Sigmoid colon (tissue), 6 donors: ENCODE measurements at regions not wholly inside any gene's neighbourhood (a gene's known extent, or its start where the extent isn't known, plus 50 kb on each side); places are given as distances from the start of the nearest gene placed in this dataset.

Experiments used
- DNase-seq: peaks from one replicate; pipeline ENCODE4 v3.0.0-alpha.2; 2019
- H3K27ac ChIP-seq, 4 donors: fragments of 200-600 bp; sonication (generic); one replicate each; pipeline ENCODE4 v1.5.1; 2016 to 2019; ENCODE audit warnings: mild to moderate bottlenecking in 1 of 4
- H3K27me3 ChIP-seq, 3 donors: fragments of 200-600 bp; sonication (generic); one replicate each; pipeline ENCODE4 v1.5.1; 2019; ENCODE audit warnings: mild to moderate bottlenecking in 1 of 3
- H3K36me3 ChIP-seq, 4 donors: fragments of 200-600 bp; sonication (generic); one replicate each; pipeline ENCODE4 v1.5.1; 2016 to 2019
- H3K4me1 ChIP-seq, 4 donors: fragments of 200-600 bp; sonication (generic); one replicate each; pipeline ENCODE4 v1.5.1; 2017 to 2019
- H3K4me3 ChIP-seq, 4 donors: fragments of 200-600 bp; sonication (generic); one replicate each; pipeline ENCODE4 v1.5.1; 2017 to 2019; ENCODE audit warnings: mild to moderate bottlenecking in 2 of 4, moderate library complexity in 1 of 4
- H3K9me3 ChIP-seq, 4 donors: fragments of 200-600 bp in 3 of 4; sonication (generic) in 3 of 4; one replicate each; pipeline versions ENCODE4 v1.5.1 to v1.6.1; 2013 to 2019
- CTCF ChIP-seq, 4 experiments: fragments of 450-650 bp in 3 of 4; fragments of 200-600 bp in 1 of 4; IDR thresholded peaks; one replicate each; pipeline ENCODE4 v1.5.1; 2016 to 2019; ENCODE audit warnings: antibody characterized with exemption in 4 of 4, mild to moderate bottlenecking in 3 of 4, moderate library complexity in 2 of 4
- EP300 ChIP-seq, 4 donors: sonication (generic); formaldehyde crosslinking; IDR thresholded peaks; one replicate each; pipeline ENCODE4 v1.6.1; 2017; ENCODE audit warnings: antibody characterized with exemption in 4 of 4
- POLR2A ChIP-seq, 2 donors: fragments of 450-650 bp; IDR thresholded peaks; one replicate each; pipeline ENCODE4 v1.6.1; 2016; ENCODE audit warnings: antibody characterized with exemption in 2 of 2, mild to moderate bottlenecking in 2 of 2, moderate library complexity in 2 of 2
- POLR2AphosphoS5 ChIP-seq, 4 donors: sonication (generic); formaldehyde crosslinking; IDR thresholded peaks; one replicate each; pipeline ENCODE4 v1.6.1; 2017; ENCODE audit warnings: antibody characterized with exemption in 4 of 4
- WGBS, 2 donors: extraction: QIAGEN DNeasy Blood & Tissue Kit; methylation state at CpG; one replicate each; pipeline ENCODE4 v1.1.7; 2013; 5-methylcytosine and 5-hydroxymethylcytosine counted together
- intact Hi-C: fragments of 100-400 bp; cut with DNase I; formaldehyde crosslinking; loops from one replicate; pipeline ENCODE4 v1.15.1; 2023
- donor health status: healthy with polysubstance abuse.
- donor health status: healthy.

- H3K36me3 ChIP-seq = no peaks in the 10 kb centered on the region
- peaks cover 0 to 13% (median 0%) of the 10 kb centered on the region in 3 donors for H3K27me3 ChIP-seq
- TF ChIP-seq EP300 (IDR thresholded peaks at IDR 0.05) (no peak), CTCF (IDR thresholded peaks at IDR 0.05) (no peak), POLR2AphosphoS5 (IDR thresholded peaks at IDR 0.05) (no peak), POLR2A (IDR thresholded peaks at IDR 0.05) (no peak)
- intact Hi-C loops = no loop called here
- no peak overlapping the region for H3K4me3 ChIP-seq
- H3K4me1 ChIP-seq = no peaks in the 10 kb centered on the region
- H3K27ac ChIP-seq = no peak overlapping the region
- DNase-seq = no peak
- H3K9me3 ChIP-seq = no peaks in the 10 kb centered on the region
- 11 to 62% methylated on average over 1 of the region's 1 CpG for WGBS, 2 donors
Measured at GRCh38 chr11:31936312-31936711, 125.2 kb upstream of the PAX6 start.

GRCh38 chr11:31932879-31933278 is 121.8 kb upstream of the PAX6 start:
- no peak overlapping the region for H3K27ac ChIP-seq
- no peaks in the 10 kb centered on the region for H3K36me3 ChIP-seq
- intact Hi-C loops = no loop called here
- H3K9me3 ChIP-seq = no peaks in the 10 kb centered on the region
- H3K4me3 ChIP-seq = no peak overlapping the region
- TF ChIP-seq CTCF (IDR thresholded peaks at IDR 0.05) = no peak
- TF ChIP-seq EP300 (IDR thresholded peaks at IDR 0.05) = no peak
- TF ChIP-seq POLR2AphosphoS5 (IDR thresholded peaks at IDR 0.05) = no peak
- no peak for TF ChIP-seq POLR2A (IDR thresholded peaks at IDR 0.05)
- DNase-seq = no peak
- WGBS, 2 donors = 68 to 71% methylated on average over 9 of the region's 9 CpGs
- no peaks in the 10 kb centered on the region for H3K4me1 ChIP-seq
- H3K27me3 ChIP-seq = peaks cover 0 to 11% (median 0%) of the 10 kb centered on the region in 3 donors

- intact Hi-C loops = no loop called here
- Histone ChIP-seq H3K27me3 (no peaks in the 10 kb centered on the region), H3K36me3 (no peaks in the 10 kb centered on the region), H3K4me1 (no peaks in the 10 kb centered on the region), H3K9me3 (no peaks in the 10 kb centered on the region), H3K4me3 (no peak overlapping the region), H3K27ac (no peak overlapping the region)
- TF ChIP-seq EP300 (IDR thresholded peaks at IDR 0.05) (no peak), POLR2AphosphoS5 (IDR thresholded peaks at IDR 0.05) (no peak), CTCF (IDR thresholded peaks at IDR 0.05) (no peak), POLR2A (IDR thresholded peaks at IDR 0.05) (no peak)
- no peak for DNase-seq
- 76 to 85% methylated on average over 4 of the region's 4 CpGs for WGBS, 2 donors
Measured at GRCh38 chr11:31927982-31928381, 116.9 kb upstream of the PAX6 start.

GRCh38 chr11:31926816-31927528 is 115.8 kb upstream of the PAX6 start:
- no peak for DNase-seq
- 51 to 59% methylated on average over 3 of the region's 3 CpGs for WGBS, 2 donors
- intact Hi-C loops = no loop called here
- H3K4me1 ChIP-seq = no peaks in the 10 kb centered on the region
- no peaks in the 10 kb centered on the region for H3K27me3 ChIP-seq
- no peaks in the 10 kb centered on the region for H3K9me3 ChIP-seq
- H3K36me3 ChIP-seq = no peaks in the 10 kb centered on the region
- no peak overlapping the region for H3K4me3 ChIP-seq
- no peak for TF ChIP-seq POLR2AphosphoS5 (IDR thresholded peaks at IDR 0.05)
- no peak overlapping the region for H3K27ac ChIP-seq

GRCh38 chr11:31926106-31926505 is 115.0 kb upstream of the PAX6 start:
- Histone ChIP-seq H3K9me3 (no peaks in the 10 kb centered on the region), H3K27me3 (no peaks in the 10 kb centered on the region), H3K4me3 (no peak overlapping the region), H3K4me1 (no peaks in the 10 kb centered on the region), H3K27ac (no peak overlapping the region), H3K36me3 (no peaks in the 10 kb centered on the region)
- TF ChIP-seq EP300 (IDR thresholded peaks at IDR 0.05) (no peak), CTCF (IDR thresholded peaks at IDR 0.05) (no peak), POLR2A (IDR thresholded peaks at IDR 0.05) (no peak), POLR2AphosphoS5 (IDR thresholded peaks at IDR 0.05) (no peak)
- 56 to 64% methylated on average over 4 of the region's 4 CpGs for WGBS, 2 donors
- intact Hi-C loops = no loop called here
- DNase-seq = no peak
